SU-DHL-6 (cell line): ENCODE measurements at regions not wholly inside any gene's neighbourhood (a gene's known extent, or its start where the extent isn't known, plus 50 kb on each side); places are given as distances from the start of the nearest gene placed in this dataset.

Experiments
- EZH2phosphoT487 ChIP-seq: fragments of 200-600 bp; sonication (generic), shearing (Covaris generic); conservative IDR thresholded peaks from 2 replicates; pipeline ENCODE4 v1.6.1; 2018; ENCODE audit warnings: mild to moderate bottlenecking, antibody characterized with exemption, low read length, moderate library complexity, mixed read lengths
- TF ChIP-seq, protein P1 (sequence below): fragments of 200-600 bp; sonication (generic); IDR thresholded peaks from one replicate; pipeline ENCODE4 v1.5.1; 2017; ENCODE audit warnings: antibody characterized with exemption, mild to moderate bottlenecking, low read length, moderate library complexity; ENCODE audit not compliant: insufficient read depth, poor library complexity, severe bottlenecking

DNA sequence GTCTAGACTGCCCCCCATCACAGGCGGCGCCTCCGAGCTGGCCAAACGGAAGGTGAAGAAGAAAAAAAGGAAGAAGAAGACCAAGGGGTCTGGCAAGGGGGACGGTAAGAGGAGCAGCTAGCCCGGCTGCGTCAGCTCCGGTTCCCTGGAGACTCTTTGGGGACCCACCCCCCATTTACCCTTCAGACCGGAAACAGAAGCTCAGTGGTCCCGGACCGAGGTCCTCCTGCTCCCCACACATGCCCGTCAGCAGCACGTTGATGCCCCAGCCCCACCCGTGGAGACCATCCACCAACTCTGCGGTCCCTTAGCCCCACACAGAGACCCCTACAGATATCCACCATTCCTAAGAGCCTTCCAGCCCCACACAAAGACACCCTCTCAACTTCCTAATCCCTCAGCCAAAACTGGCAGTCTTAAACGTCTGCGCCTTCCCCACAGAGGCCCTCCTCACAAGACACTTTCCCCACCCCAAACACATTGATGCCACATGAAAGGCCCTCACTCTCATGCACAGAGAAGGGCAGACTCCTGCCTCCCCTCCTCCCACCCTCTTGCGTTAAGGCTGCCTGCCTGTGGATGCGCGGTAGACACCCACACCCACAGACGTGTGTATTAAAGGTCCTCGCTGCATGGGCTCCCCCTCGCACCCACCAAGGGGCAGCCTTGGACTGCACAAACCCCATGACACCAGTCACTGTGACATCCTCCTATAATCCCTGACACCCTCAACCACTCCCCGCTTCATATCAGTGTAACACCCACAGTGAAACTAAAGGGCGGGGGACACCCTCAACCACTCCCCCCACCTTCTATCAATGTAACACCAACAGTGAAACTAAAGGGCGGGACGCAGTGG is 58.2 kb upstream of the RPH3AL start:
- TF ChIP-seq, protein P1, sequence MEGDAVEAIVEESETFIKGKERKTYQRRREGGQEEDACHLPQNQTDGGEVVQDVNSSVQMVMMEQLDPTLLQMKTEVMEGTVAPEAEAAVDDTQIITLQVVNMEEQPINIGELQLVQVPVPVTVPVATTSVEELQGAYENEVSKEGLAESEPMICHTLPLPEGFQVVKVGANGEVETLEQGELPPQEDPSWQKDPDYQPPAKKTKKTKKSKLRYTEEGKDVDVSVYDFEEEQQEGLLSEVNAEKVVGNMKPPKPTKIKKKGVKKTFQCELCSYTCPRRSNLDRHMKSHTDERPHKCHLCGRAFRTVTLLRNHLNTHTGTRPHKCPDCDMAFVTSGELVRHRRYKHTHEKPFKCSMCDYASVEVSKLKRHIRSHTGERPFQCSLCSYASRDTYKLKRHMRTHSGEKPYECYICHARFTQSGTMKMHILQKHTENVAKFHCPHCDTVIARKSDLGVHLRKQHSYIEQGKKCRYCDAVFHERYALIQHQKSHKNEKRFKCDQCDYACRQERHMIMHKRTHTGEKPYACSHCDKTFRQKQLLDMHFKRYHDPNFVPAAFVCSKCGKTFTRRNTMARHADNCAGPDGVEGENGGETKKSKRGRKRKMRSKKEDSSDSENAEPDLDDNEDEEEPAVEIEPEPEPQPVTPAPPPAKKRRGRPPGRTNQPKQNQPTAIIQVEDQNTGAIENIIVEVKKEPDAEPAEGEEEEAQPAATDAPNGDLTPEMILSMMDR: no peak
- no peak for TF ChIP-seq EZH2phosphoT487
